Keratinocyte (primary cell): ENCODE measurements at regions not wholly inside any gene's neighbourhood (a gene's known extent, or its start where the extent isn't known, plus 50 kb on each side); places are given as distances from the start of the nearest gene placed in this dataset.

Source experiments
- DNase-seq: peaks from one replicate; pipeline ENCODE4 v3.0.0-alpha.2; 2011; ENCODE audit warnings: low read depth, missing footprints, low spot score
- FAIRE-seq: peaks from 2 replicates; lab custom pipeline; 2011; peaks lifted over from hg19 to GRCh38; lab: Jason Lieb, UNC
- H2AFZ ChIP-seq: 2 replicates; pipeline ENCODE4 v1.6.0; 2012; ENCODE audit warnings: low read length, control low read depth, inconsistent platforms; ENCODE audit not compliant: control insufficient read depth
- H3K27ac ChIP-seq: 2 replicates; pipeline ENCODE4 v1.5.1; 2011; ENCODE audit warnings: low read length; ENCODE audit not compliant: control insufficient read depth, insufficient read depth
- H3K27me3 ChIP-seq: 3 replicates; pipeline ENCODE4 v1.6.0; 2011; ENCODE audit warnings: low read length; ENCODE audit not compliant: control insufficient read depth, insufficient read depth; ENCODE audit errors: extremely low read depth
- H3K36me3 ChIP-seq, 2 experiments: 2 replicates in 1 of 2; 3 replicates in 1 of 2; pipeline ENCODE4 v1.5.1; 2011; ENCODE audit warnings: low read length in 2 of 2, mild to moderate bottlenecking in 1 of 2; ENCODE audit not compliant: control insufficient read depth in 2 of 2, insufficient read depth in 2 of 2; ENCODE audit errors: extremely low read depth in 1 of 2
- H3K4me1 ChIP-seq: 3 replicates; pipeline ENCODE4 v1.5.1; 2011; ENCODE audit warnings: low read length; ENCODE audit not compliant: control insufficient read depth, insufficient read depth; ENCODE audit errors: extremely low read depth
- H3K4me2 ChIP-seq: 3 replicates; pipeline ENCODE4 v1.6.0; 2011; ENCODE audit warnings: low read depth, low read length; ENCODE audit not compliant: control insufficient read depth, insufficient read depth; ENCODE audit errors: extremely low read depth
- H3K4me3 ChIP-seq, 3 experiments: fragments of 200-600 bp in 1 of 3; sonication (generic) in 1 of 3; 2 replicates in 2 of 3; 3 replicates in 1 of 3; pipeline ENCODE4 v1.5.1; 2011 to 2016; ENCODE audit warnings: low read length in 3 of 3, mild to moderate bottlenecking in 3 of 3, control low read depth in 2 of 3, inconsistent platforms in 1 of 3, low read depth in 1 of 3, mixed read lengths in 1 of 3, mixed run types in 1 of 3, moderate library complexity in 1 of 3; ENCODE audit not compliant: control insufficient read depth in 2 of 3, insufficient read depth in 2 of 3; ENCODE audit errors: extremely low read depth in 1 of 3
- H3K79me2 ChIP-seq: 2 replicates; pipeline ENCODE4 v1.6.0; 2012; ENCODE audit warnings: low read length; ENCODE audit not compliant: control insufficient read depth, insufficient read depth
- H3K9ac ChIP-seq: 3 replicates; pipeline ENCODE4 v1.6.0; 2011; ENCODE audit warnings: low read length; ENCODE audit not compliant: control insufficient read depth, insufficient read depth; ENCODE audit errors: extremely low read depth
- H3K9me1 ChIP-seq: 3 replicates; pipeline ENCODE4 v1.6.0; 2011; ENCODE audit warnings: low read length; ENCODE audit not compliant: control insufficient read depth, insufficient read depth; ENCODE audit errors: extremely low read depth
- H3K9me3 ChIP-seq: 2 replicates; pipeline ENCODE4 v1.5.1; 2012; ENCODE audit warnings: low read depth, low read length; ENCODE audit not compliant: control insufficient read depth
- H4K20me1 ChIP-seq: 3 replicates; pipeline ENCODE4 v1.6.0; 2011; ENCODE audit warnings: low read length; ENCODE audit not compliant: control insufficient read depth, insufficient read depth; ENCODE audit errors: extremely low read depth
- EZH2 ChIP-seq: IDR thresholded peaks from one replicate; pipeline ENCODE4 v1.6.1; 2012; ENCODE audit warnings: inconsistent platforms, mild to moderate bottlenecking, low read length, moderate library complexity
- dilution Hi-C: fragments of 300-500 bp; cut with MboI; formaldehyde crosslinking; loops from one replicate; pipeline ENCODE4 v1.7.0; 2020; ENCODE audit warnings: low sequenced_read_pairs; ENCODE audit not compliant: extremely low pct_ligation_motif_present
- TF ChIP-seq, protein P1 (sequence below), 3 experiments: IDR thresholded peaks in 1 of 3; conservative IDR thresholded peaks in 1 of 3; optimal IDR thresholded peaks in 1 of 3; 2 replicates in 2 of 3; 3 replicates in 1 of 3; pipeline versions ENCODE3 to v1.5.1; 2011; ENCODE audit warnings: low read length in 3 of 3, mild to moderate bottlenecking in 3 of 3, moderate library complexity in 2 of 3, control low read depth in 1 of 3, inconsistent platforms in 1 of 3; ENCODE audit not compliant: insufficient read depth in 2 of 3; ENCODE audit errors: extremely low read depth in 1 of 3

DNA sequence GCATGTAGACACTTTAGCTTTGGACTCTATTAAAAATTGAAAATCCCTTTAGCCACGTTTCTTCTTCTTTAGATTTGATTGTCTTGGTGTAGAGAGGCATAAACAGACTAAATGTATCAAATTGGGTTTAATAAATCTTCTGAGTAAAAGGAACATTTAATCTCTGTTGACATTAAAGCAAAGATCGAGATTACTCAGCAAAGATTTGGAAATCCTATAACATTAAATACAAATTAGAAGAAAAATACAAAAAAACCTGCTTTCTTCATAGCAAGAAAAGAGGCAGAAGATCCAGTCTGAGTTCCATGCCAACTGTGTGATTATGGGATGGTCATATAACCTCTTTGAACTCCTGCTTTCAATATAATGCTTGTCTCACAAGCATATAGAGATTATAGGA is 172.3 kb downstream of the GJA1 start:
- Histone ChIP-seq H3K4me1 (peaks cover 2% of the 10 kb centered on the region), H3K4me3 (no peak overlapping the region), H3K79me2 (no peaks in the 10 kb centered on the region), H3K36me3 (no peaks in the 10 kb centered on the region), H3K9ac (no peak overlapping the region), H3K9me1 (no peaks in the 10 kb centered on the region), H3K4me2 (no peak overlapping the region), H2AFZ (no peak overlapping the region), H3K27me3 (no peaks in the 10 kb centered on the region), H4K20me1 (no peaks in the 10 kb centered on the region), H3K9me3 (no peaks in the 10 kb centered on the region), H3K27ac (no peak overlapping the region)
- DNase-seq (no peak), FAIRE-seq (no peak)
- no peak for TF ChIP-seq EZH2
- TF ChIP-seq, protein P1, sequence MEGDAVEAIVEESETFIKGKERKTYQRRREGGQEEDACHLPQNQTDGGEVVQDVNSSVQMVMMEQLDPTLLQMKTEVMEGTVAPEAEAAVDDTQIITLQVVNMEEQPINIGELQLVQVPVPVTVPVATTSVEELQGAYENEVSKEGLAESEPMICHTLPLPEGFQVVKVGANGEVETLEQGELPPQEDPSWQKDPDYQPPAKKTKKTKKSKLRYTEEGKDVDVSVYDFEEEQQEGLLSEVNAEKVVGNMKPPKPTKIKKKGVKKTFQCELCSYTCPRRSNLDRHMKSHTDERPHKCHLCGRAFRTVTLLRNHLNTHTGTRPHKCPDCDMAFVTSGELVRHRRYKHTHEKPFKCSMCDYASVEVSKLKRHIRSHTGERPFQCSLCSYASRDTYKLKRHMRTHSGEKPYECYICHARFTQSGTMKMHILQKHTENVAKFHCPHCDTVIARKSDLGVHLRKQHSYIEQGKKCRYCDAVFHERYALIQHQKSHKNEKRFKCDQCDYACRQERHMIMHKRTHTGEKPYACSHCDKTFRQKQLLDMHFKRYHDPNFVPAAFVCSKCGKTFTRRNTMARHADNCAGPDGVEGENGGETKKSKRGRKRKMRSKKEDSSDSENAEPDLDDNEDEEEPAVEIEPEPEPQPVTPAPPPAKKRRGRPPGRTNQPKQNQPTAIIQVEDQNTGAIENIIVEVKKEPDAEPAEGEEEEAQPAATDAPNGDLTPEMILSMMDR (optimal IDR thresholded peaks at IDR 0.05 in 1 of 3, IDR thresholded peaks at IDR 0.05 in 1 of 3, conservative IDR thresholded peaks at IDR 0.05 in 1 of 3; ENCODE audit: extremely low read depth in 1 of 3, insufficient read depth in 2 of 3, low read length in 3 of 3): no peak
- dilution Hi-C loops: no loop called here

DNA sequence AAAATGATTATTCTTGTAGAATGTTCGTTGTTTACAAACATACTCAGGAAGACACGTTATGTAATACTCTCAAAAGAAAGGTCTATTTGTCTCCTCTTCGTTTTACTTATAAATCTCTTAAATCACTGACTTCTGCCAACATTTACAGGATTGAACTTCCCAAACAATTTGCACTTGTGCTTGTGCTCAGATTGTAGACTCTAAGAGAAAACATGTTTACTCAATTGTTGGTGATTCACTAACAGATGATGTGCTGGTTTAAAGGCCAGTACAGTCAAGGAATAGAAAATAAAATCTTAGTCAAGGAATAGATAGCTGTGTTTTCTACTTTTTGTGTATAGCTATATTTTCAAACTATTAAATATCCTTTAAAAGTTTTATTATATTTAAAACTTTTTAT is 172.8 kb downstream of the GJA1 start:
- DNase-seq (no peak), FAIRE-seq (no peak)
- no peaks in the 10 kb centered on the region for H3K79me2 ChIP-seq
- TF ChIP-seq, protein P1 (optimal IDR thresholded peaks at IDR 0.05 in 1 of 3, IDR thresholded peaks at IDR 0.05 in 1 of 3, conservative IDR thresholded peaks at IDR 0.05 in 1 of 3; ENCODE audit: extremely low read depth in 1 of 3, insufficient read depth in 2 of 3, low read length in 3 of 3): no peak
- no peak for TF ChIP-seq EZH2
- no peaks in the 10 kb centered on the region for H3K36me3 ChIP-seq
- H3K4me1 ChIP-seq: peaks cover 6% of the 10 kb centered on the region
- H3K27me3 ChIP-seq: no peaks in the 10 kb centered on the region
- H3K9ac ChIP-seq: no peak overlapping the region
- no peak overlapping the region for H2AFZ ChIP-seq
- H3K9me3 ChIP-seq: no peaks in the 10 kb centered on the region
- no peaks in the 10 kb centered on the region for H3K9me1 ChIP-seq
- dilution Hi-C loops: no loop called here
- no peaks in the 10 kb centered on the region for H4K20me1 ChIP-seq
- H3K4me3 ChIP-seq: no peak overlapping the region
- no peak overlapping the region for H3K4me2 ChIP-seq
- no peak overlapping the region for H3K27ac ChIP-seq
